IMR-90 (cell line): ENCODE measurements at regions not wholly inside any gene's neighbourhood (a gene's known extent, or its start where the extent isn't known, plus 50 kb on each side); places are given as distances from the start of the nearest gene placed in this dataset.
A peak's percentile ranks its signal among the peaks of the same experiment; 100 is the strongest.

Experiments
- ATAC-seq: fragments of 200-7000 bp; cut with Tn5 transposase; 2 replicates; pipeline ENCODE4 v1.9.1; 2020; ENCODE audit warnings: low read depth, mild to moderate bottlenecking, moderate library complexity
- BruUV-seq: library from RNA; stranded (reverse); fragments of 400-500 nt; replicated peaks from 2 replicates; lab custom pipeline; 2021; lab: Mats Ljungman, UMichigan
- CTCF ChIA-PET: fragments of 300-600 bp; formaldehyde crosslinking; extraction: SDS; loops from one replicate; lab custom pipeline; 2021; ENCODE audit warnings: antibody characterized with exemption; lab: Yijun Ruan, JAX
- POLR2A ChIA-PET: fragments of 300-600 bp; sonication (Branson Sonifier 250); formaldehyde crosslinking; loops from one replicate; lab custom pipeline; 2022; ENCODE audit warnings: antibody characterized with exemption; ENCODE audit not compliant: unreplicated experiment; lab: Charles Lee
- DNase-seq: peaks from one replicate; pipeline ENCODE4 v3.0.0; 2013
- H2AFZ ChIP-seq: replicated peaks from 2 replicates; pipeline ENCODE3; 2013; ENCODE audit warnings: low read length, mild to moderate bottlenecking; ENCODE audit not compliant: poor library complexity
- H2AK5ac ChIP-seq: 2 replicates; pipeline ENCODE4 v1.6.1; 2013; ENCODE audit warnings: low read depth, low read length, inconsistent platforms
- H2AK9ac ChIP-seq: replicated peaks from 2 replicates; pipeline ENCODE3; 2013; ENCODE audit warnings: mild to moderate bottlenecking, low read depth, low read length, moderate library complexity; ENCODE audit not compliant: poor library complexity
- H2BK120ac ChIP-seq: 2 replicates; pipeline ENCODE4 v1.6.1; 2013; ENCODE audit warnings: low read depth, low read length, inconsistent platforms
- H2BK15ac ChIP-seq: 3 replicates; pipeline ENCODE4 v1.6.1; 2013; ENCODE audit warnings: low read depth, low read length, inconsistent platforms
- H2BK20ac ChIP-seq: 2 replicates; pipeline ENCODE4 v1.6.1; 2013; ENCODE audit warnings: low read depth, mild to moderate bottlenecking, inconsistent platforms, low read length, moderate library complexity
- H2BK5ac ChIP-seq: 2 replicates; pipeline ENCODE4 v1.6.1; 2013; ENCODE audit warnings: mild to moderate bottlenecking, low read depth, low read length, inconsistent platforms; ENCODE audit not compliant: poor library complexity, severe bottlenecking
- H3K14ac ChIP-seq: replicated peaks from 2 replicates; pipeline ENCODE4 v1.6.1; 2013; ENCODE audit warnings: low read depth, low read length, inconsistent platforms
- H3K18ac ChIP-seq: 2 replicates; pipeline ENCODE4 v1.6.1; 2013; ENCODE audit warnings: low read depth, low read length, control low read depth
- H3K23ac ChIP-seq: 2 replicates; pipeline ENCODE4 v1.6.1; 2013; ENCODE audit warnings: low read depth, low read length, inconsistent platforms
- H3K27ac ChIP-seq: 2 replicates; pipeline ENCODE4 v1.5.1; 2013; ENCODE audit warnings: mild to moderate bottlenecking, control low read depth, low read length; ENCODE audit not compliant: insufficient read depth
- H3K27me3 ChIP-seq: 2 replicates; pipeline ENCODE4 v1.6.1; 2013; ENCODE audit warnings: low read length; ENCODE audit not compliant: control insufficient read depth, insufficient read depth
- H3K36me3 ChIP-seq: 2 replicates; pipeline ENCODE4 v1.6.1; 2013; ENCODE audit warnings: low read length, mixed read lengths; ENCODE audit not compliant: control insufficient read depth, insufficient read depth
- H3K4ac ChIP-seq: 2 replicates; pipeline ENCODE4 v1.6.1; 2013; ENCODE audit warnings: low read depth, low read length, inconsistent platforms
- H3K4me1 ChIP-seq: 2 replicates; pipeline ENCODE4 v1.6.1; 2013; ENCODE audit warnings: low read length, mixed read lengths; ENCODE audit not compliant: control insufficient read depth, insufficient read depth
- H3K4me2 ChIP-seq: 2 replicates; pipeline ENCODE4 v1.6.1; 2013; ENCODE audit warnings: low read depth, mild to moderate bottlenecking, control low read depth, low read length, moderate library complexity
- H3K4me3 ChIP-seq: 2 replicates; pipeline ENCODE4 v1.5.1; 2013; ENCODE audit warnings: low read depth, mild to moderate bottlenecking, control low read depth, low read length, moderate library complexity; ENCODE audit not compliant: insufficient read depth
- H3K56ac ChIP-seq: 2 replicates; pipeline ENCODE4 v1.6.1; 2013; ENCODE audit warnings: low read length, inconsistent platforms; ENCODE audit not compliant: insufficient read depth; ENCODE audit errors: extremely low read depth
- H3K79me1 ChIP-seq, 2 experiments: 2 replicates each; pipeline ENCODE4 v1.6.1; 2013; ENCODE audit warnings: low read length in 2 of 2, inconsistent platforms in 1 of 2, low read depth in 1 of 2
- H3K9ac ChIP-seq: 2 replicates; pipeline ENCODE4 v1.6.1; 2013; ENCODE audit warnings: low read depth, low read length, control low read depth
- H3K9me1 ChIP-seq: 2 replicates; pipeline ENCODE4 v1.6.1; 2013; ENCODE audit warnings: low read length, inconsistent platforms; ENCODE audit not compliant: insufficient read depth
- H3K9me3 ChIP-seq: 2 replicates; pipeline ENCODE4 v1.6.1; 2013; ENCODE audit warnings: low read length; ENCODE audit not compliant: control insufficient read depth, insufficient read depth
- H4K20me1 ChIP-seq: 2 replicates; pipeline ENCODE4 v1.6.1; 2013; ENCODE audit warnings: low read length, inconsistent platforms; ENCODE audit not compliant: insufficient read depth
- H4K5ac ChIP-seq: 2 replicates; pipeline ENCODE4 v1.6.1; 2013; ENCODE audit warnings: mild to moderate bottlenecking, low read depth, low read length, control low read depth
- H4K8ac ChIP-seq, 2 experiments: 2 replicates each; pipeline ENCODE4 v1.6.1; 2013; ENCODE audit warnings: low read depth in 2 of 2, low read length in 2 of 2, control low read depth in 1 of 2, inconsistent platforms in 1 of 2
- H4K91ac ChIP-seq: 2 replicates; pipeline ENCODE4 v1.6.1; 2013; ENCODE audit warnings: low read depth, low read length, inconsistent platforms; ENCODE audit not compliant: insufficient read depth
- CEBPB ChIP-seq: IDR thresholded peaks from 2 replicates; pipeline ENCODE4 v1.6.1; 2012; ENCODE audit warnings: low read depth, low read length, improper control_type of control experiment
- FOS ChIP-seq: fragments of 150-350 bp; IDR thresholded peaks from 2 replicates; pipeline ENCODE4 v1.6.1; 2016; ENCODE audit warnings: low read depth, low read length
- RFX5 ChIP-seq: IDR thresholded peaks from 2 replicates; pipeline ENCODE4 v1.8.0; 2012; ENCODE audit warnings: low read depth, mild to moderate bottlenecking, low read length, moderate library complexity
- SMC3 ChIP-seq: fragments of 150-350 bp; IDR thresholded peaks from 2 replicates; pipeline ENCODE4 v1.6.1; 2016; ENCODE audit warnings: low read depth, mild to moderate bottlenecking, antibody characterized with exemption, low read length, moderate library complexity
- WGBS, 2 experiments: methylation state at CpG; one replicate each; pipeline versions ENCODE4 v1.1.5 to v1.1.7; 2013; ENCODE audit warnings: missing lambda C conversion rate in 2 of 2; ENCODE audit not compliant: insufficient read length in 1 of 2; ENCODE audit errors: extremely low coverage in 2 of 2; 5-methylcytosine and 5-hydroxymethylcytosine counted together
- dilution Hi-C: fragments of 300-500 bp; cut with HindIII; formaldehyde crosslinking; loops from one replicate; pipeline ENCODE4 v1.14.3; 2018; ENCODE audit warnings: low sequenced_read_pairs; ENCODE audit not compliant: unreplicated experiment
- in situ Hi-C: fragments of 300-500 bp; cut with MboI; formaldehyde crosslinking; loops from 3 replicates; pipeline ENCODE4 v1.14.3; 2019; ENCODE audit warnings: low sequenced_read_pairs, inconsistent platforms, mixed read lengths
- intact Hi-C: fragments of 100-400 bp; cut with micrococcal nuclease; formaldehyde crosslinking; loops from 2 replicates; pipeline ENCODE4 v1.10.0; 2022
- TF ChIP-seq, protein P1 (sequence below): fragments of 150-350 bp; IDR thresholded peaks from 2 replicates; pipeline ENCODE4 v1.6.1; 2017; ENCODE audit warnings: mild to moderate bottlenecking, antibody characterized with exemption, low read length, low read depth

DNA sequence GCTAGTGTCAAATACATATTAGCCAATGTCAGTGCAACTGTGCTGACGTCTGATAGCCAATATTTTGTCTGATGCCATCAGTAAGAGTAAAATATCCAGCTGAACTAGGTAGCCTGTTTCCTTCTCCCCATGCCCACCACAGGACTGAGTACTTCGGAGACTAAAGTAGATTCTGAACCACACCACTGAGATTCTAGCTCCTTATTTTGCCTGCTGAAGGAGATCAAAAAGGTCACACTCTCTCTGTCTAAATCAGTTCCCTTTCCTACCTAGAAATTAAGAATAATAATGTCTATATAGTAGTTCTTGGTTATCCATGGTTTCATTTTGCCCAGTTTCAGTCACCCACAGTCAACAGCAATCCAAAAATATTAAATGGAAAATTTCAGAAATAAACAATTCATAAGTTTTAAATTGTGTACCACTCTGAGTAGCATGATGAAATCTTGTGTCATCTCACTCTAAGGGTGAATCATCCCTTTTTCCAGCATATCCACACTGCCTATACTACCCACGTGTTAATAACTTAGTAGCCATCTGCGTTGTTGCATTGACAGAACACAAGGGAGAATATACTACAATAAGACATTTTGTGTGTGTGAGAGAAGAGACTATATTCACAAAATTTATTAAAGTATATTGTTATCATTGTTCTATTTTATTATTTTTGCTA lies 1043.3 kb upstream of the PIK3C3 start:
- no peak overlapping the region for H3K4me3 ChIP-seq
- no peaks in the 10 kb centered on the region for H3K79me1 ChIP-seq
- H2AK5ac ChIP-seq, result peak overlapping the region; percentile 89
- ChIA-PET POLR2A (interaction anchor here (0.6 kb wide), 1 partner anchor 74 kb away, joined by 3 read pairs; no protein-coding TSS in a partner anchor), CTCF (interaction anchor here (0.5 kb wide), 1 partner anchor 1424 kb away, joined by 3 read pairs; no protein-coding TSS in a partner anchor)
- BruUV-seq, result no TSS peak
- peak overlapping the region; percentile 97 for H2BK5ac ChIP-seq
- TF ChIP-seq FOS (no peak), CEBPB (peak; percentile 88), RFX5 (no peak), SMC3 (no peak)
- TF ChIP-seq, protein P1, sequence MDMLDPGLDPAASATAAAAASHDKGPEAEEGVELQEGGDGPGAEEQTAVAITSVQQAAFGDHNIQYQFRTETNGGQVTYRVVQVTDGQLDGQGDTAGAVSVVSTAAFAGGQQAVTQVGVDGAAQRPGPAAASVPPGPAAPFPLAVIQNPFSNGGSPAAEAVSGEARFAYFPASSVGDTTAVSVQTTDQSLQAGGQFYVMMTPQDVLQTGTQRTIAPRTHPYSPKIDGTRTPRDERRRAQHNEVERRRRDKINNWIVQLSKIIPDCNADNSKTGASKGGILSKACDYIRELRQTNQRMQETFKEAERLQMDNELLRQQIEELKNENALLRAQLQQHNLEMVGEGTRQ, result peak; percentile 24; the same call in 1 of the 2 replicates
- H2BK20ac ChIP-seq, result peak overlapping the region; percentile 99
- peak; percentile 59 for ATAC-seq
- peak overlapping the region; percentile 95 for H4K91ac ChIP-seq
- peak overlapping the region; percentile 87 for H3K27ac ChIP-seq
- H3K4ac ChIP-seq, result peak overlapping the region; percentile 98
- H2BK15ac ChIP-seq, result peak overlapping the region; percentile 68; the same call in 2 of the 3 replicates
- H2BK120ac ChIP-seq, result peak overlapping the region; percentile 99
- peak overlapping the region; percentile 98 for H3K23ac ChIP-seq
- no peaks in the 10 kb centered on the region for H3K27me3 ChIP-seq
- no CpG with 5 or more reads among the region's 4 CpGs for WGBS, 2 experiments
- peak overlapping the region; percentile 74; the same call in 1 of the 2 replicates for H3K4me2 ChIP-seq
- H3K9me3 ChIP-seq, result no peaks in the 10 kb centered on the region
- H2AFZ ChIP-seq, result peak overlapping the region; percentile 14
- dilution Hi-C loops (no loop called here), intact Hi-C loops (no loop called here), in situ Hi-C loops (no loop called here)
- H3K56ac ChIP-seq, result peak overlapping the region; percentile 86
- H3K9ac ChIP-seq, result no peak overlapping the region; the same call in 1 of the 2 replicates
- peak overlapping the region; percentile 98 for H3K14ac ChIP-seq
- no peaks in the 10 kb centered on the region for H4K20me1 ChIP-seq
- DNase-seq, result peak; percentile 83
- H3K18ac ChIP-seq, result peak overlapping the region; percentile 99
- H2AK9ac ChIP-seq, result peak overlapping the region; percentile 45
- H3K4me1 ChIP-seq, result peaks cover 4% of the 10 kb centered on the region
- H4K5ac ChIP-seq, result peak overlapping the region; percentile 98
- peak overlapping the region; percentile 87 to 97 for H4K8ac ChIP-seq
- no peaks in the 10 kb centered on the region for H3K36me3 ChIP-seq
- H3K9me1 ChIP-seq, result peaks cover 3% of the 10 kb centered on the region
